ENCODE measurements at regions not wholly inside any gene's neighbourhood (a gene's known extent, or its start where the extent isn't known, plus 50 kb on each side); places are given as distances from the start of the nearest gene placed in this dataset.

DNA sequence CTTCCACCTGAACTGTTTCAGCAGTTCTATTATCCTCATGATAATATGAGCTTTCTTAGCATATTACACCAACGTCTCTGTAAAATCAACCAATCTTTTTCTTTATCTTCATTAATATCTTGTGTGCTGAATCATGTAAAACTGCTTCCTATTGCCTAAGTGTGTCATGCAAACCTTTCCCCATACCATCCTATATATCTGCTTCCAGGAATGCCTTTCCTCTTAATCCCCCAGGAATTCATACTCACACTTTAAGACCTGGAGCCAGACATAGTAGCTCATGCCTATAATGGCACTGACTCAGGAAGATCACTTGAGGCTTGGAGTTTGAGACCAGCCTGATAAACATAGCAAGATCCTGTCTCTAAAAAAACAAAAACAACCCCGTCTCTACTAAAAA, 183.9 kb downstream of the NRIP1 start:
- FAIRE-seq = no peak

DNA sequence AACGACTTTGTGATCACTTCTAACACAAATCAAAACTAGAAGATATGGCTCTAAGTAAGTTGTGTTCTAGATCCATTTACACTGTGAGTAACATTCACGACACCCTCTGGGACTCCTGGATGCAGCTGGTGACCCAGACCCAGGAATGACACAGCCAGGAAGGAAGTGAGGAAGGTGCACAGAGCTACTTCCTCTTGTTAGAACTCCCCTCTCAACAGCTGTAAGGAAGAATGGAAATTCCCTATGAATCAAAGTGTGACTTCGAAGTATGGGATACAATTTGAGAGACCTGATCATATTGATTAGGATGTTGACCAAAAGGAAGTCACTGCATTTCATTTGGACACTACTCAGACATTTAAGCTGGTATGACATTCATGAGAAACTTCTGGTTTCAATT, 185.3 kb downstream of the NRIP1 start:
- no peak for TF ChIP-seq POLR2A (IDR thresholded peaks at IDR 0.05; ENCODE audit: low read depth, low read length)
- TF ChIP-seq POLR2AphosphoS5 (IDR thresholded peaks at IDR 0.05; ENCODE audit: low read depth, low read length) = no peak
- TF ChIP-seq TAF1 (IDR thresholded peaks at IDR 0.05; ENCODE audit: borderline replicate concordance, low read depth, low read length) = no peak
- FAIRE-seq (peak; percentile 57), DNase-seq (ENCODE audit: insufficient read length) (no peak)

More for the DNA sequence above, 183.9 kb downstream of the NRIP1 start:
- no peak for TF ChIP-seq POLR2A (IDR thresholded peaks at IDR 0.05; ENCODE audit: low read depth, low read length)
- TF ChIP-seq POLR2AphosphoS5 (IDR thresholded peaks at IDR 0.05; ENCODE audit: low read depth, low read length) = no peak
- no peak for TF ChIP-seq TAF1 (IDR thresholded peaks at IDR 0.05; ENCODE audit: borderline replicate concordance, low read depth, low read length)
- DNase-seq (ENCODE audit: insufficient read length) = no peak

DNA sequence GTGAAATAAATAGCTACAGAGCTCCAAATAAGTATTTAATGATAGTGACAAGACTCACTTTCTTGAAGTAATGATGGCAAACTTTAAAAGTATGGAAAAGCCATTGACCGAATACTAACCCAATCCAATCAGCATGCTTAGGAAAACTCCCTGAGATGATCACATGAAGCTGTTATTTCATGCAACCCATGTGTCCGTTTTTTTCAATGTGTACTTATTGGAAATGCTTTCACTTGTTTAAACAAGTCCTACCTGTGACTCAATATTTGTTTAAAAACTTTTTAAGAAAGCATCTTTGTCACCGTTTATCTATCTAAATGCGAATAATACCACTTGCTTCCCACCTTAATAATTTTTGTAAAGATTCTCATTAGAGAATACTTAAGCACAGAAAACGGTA, 185.8 kb downstream of the NRIP1 start:
- FAIRE-seq = no peak

DNA sequence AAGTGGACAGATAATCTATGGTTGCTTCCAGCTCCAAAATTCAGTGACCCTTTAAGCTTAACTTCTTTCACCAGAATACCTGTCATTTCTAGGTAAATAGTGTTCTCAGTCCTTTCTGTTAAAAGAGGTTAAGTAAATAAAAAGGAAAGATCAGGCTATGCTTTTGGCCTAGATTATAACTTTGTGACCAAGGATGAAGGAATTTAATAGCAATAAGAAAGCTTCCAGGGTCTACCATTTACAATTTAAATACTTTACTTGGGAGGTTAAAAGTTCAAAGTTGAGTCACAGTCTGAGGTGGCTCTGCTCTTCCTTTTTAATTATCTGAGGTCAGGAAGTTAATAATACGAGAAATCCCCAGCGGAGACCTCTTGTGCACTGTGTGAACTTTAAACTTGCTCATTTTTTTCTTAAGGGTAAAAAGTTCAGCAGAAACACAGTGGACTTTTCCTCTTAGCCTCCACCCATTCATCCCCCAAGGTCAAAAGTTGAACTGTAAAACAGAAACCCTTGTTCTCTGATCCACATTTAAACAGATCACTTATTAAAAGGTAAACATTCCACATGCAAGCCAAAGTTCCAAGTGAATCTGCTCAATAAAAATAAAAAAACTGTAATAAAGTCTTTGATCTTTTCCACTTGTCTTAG, 187.1 kb downstream of the NRIP1 start:
- no peak for FAIRE-seq

More for the DNA sequence above, 185.8 kb downstream of the NRIP1 start:
- DNase-seq (ENCODE audit: insufficient read length) = no peak
- no peak for TF ChIP-seq POLR2A (IDR thresholded peaks at IDR 0.05; ENCODE audit: low read depth, low read length)
- no peak for TF ChIP-seq TAF1 (IDR thresholded peaks at IDR 0.05; ENCODE audit: borderline replicate concordance, low read depth, low read length)
- no peak for TF ChIP-seq POLR2AphosphoS5 (IDR thresholded peaks at IDR 0.05; ENCODE audit: low read depth, low read length)

DNA sequence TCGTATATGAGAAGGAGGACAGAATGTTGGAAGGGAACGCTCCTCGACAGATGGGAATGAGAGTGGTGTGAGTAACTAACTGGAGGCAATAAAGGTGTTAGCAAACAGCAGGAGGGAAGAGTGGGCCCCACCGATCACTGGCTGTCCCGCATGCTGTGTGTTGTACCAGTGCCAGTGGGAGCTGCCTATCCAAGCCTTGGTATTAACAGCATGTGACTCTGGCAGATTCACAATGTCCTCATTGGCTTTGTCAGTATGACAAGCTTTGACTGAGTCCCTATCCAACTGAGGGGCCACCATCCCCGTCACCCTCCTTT, 188.3 kb downstream of the NRIP1 start:
- no peak for TF ChIP-seq POLR2AphosphoS5 (IDR thresholded peaks at IDR 0.05; ENCODE audit: low read depth, low read length)
- TF ChIP-seq POLR2A (IDR thresholded peaks at IDR 0.05; ENCODE audit: low read depth, low read length) = no peak
- TF ChIP-seq TAF1 (IDR thresholded peaks at IDR 0.05; ENCODE audit: borderline replicate concordance, low read depth, low read length) = no peak
- FAIRE-seq (no peak), DNase-seq (ENCODE audit: insufficient read length) (no peak)

More for the DNA sequence above, 187.1 kb downstream of the NRIP1 start:
- no peak for DNase-seq (ENCODE audit: insufficient read length)
- TF ChIP-seq POLR2AphosphoS5 (IDR thresholded peaks at IDR 0.05; ENCODE audit: low read depth, low read length) (no peak), POLR2A (IDR thresholded peaks at IDR 0.05; ENCODE audit: low read depth, low read length) (no peak), TAF1 (IDR thresholded peaks at IDR 0.05; ENCODE audit: borderline replicate concordance, low read depth, low read length) (no peak)

DNA sequence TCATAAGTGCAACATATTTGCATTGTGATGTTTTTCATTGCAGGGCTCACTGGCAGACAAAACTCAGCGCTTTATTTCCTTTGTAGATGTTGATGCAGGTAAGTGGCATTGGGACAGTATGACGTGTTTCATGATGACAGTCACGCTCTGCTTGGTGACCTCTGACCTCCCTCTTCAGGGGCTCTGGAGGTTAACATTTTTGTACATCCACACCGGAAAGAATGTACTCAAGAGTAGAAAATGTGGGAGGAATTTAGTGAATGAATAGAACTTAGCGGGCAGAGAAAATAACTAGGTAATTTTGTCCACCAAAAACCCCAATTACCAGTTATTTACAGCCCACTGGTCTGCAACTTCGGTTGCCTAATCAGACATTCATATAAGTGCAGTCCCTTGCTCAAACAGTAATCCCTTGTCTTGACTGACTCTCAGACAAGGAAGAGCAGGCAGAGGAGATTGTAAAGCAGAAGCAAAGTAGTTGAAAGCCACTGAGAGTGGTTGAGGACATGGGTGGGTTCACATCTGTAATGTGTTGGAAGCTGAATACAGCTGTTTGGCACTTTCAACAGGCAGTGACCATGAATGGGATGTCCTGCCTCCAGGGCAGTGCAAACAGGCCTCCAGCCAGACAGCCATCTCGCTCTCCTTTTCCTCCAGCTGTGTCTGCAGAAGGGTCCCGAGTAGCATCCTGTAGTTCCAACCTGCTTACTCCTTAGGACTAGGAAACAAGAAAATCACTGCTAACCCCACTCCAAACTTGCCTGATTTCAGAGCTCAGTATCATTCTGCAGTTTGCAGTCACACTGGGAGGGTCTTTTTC, 188.9 kb downstream of the NRIP1 start:
- TF ChIP-seq POLR2A (IDR thresholded peaks at IDR 0.05; ENCODE audit: low read depth, low read length) = no peak
- TF ChIP-seq TAF1 (IDR thresholded peaks at IDR 0.05; ENCODE audit: borderline replicate concordance, low read depth, low read length) = no peak
- TF ChIP-seq POLR2AphosphoS5 (IDR thresholded peaks at IDR 0.05; ENCODE audit: low read depth, low read length) = no peak
- DNase-seq (ENCODE audit: insufficient read length) (no peak), FAIRE-seq (peak; percentile 56)

DNA sequence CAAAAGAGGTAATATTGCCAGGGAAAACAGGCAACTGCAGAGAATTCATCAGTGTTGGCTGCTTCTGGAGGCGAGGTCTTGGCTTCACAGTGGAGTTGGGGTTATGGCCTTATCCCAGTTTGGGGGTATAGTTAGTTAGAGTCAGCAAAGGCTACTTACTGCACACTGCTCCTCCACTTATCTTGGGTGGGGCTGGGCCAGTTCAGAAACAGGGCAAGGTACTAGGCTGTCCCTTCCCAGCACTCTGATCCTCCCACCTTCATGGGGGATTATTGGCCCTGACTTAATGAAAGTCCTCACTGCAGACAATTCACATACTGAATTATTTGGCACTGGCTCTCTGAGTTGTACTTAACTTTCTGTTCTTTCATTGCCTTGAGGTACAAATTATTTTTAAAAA, 189.6 kb downstream of the NRIP1 start:
- no peak for TF ChIP-seq POLR2AphosphoS5 (IDR thresholded peaks at IDR 0.05; ENCODE audit: low read depth, low read length)
- no peak for TF ChIP-seq TAF1 (IDR thresholded peaks at IDR 0.05; ENCODE audit: borderline replicate concordance, low read depth, low read length)
- TF ChIP-seq POLR2A (IDR thresholded peaks at IDR 0.05; ENCODE audit: low read depth, low read length) = no peak
- FAIRE-seq (no peak), DNase-seq (ENCODE audit: insufficient read length) (no peak)

DNA sequence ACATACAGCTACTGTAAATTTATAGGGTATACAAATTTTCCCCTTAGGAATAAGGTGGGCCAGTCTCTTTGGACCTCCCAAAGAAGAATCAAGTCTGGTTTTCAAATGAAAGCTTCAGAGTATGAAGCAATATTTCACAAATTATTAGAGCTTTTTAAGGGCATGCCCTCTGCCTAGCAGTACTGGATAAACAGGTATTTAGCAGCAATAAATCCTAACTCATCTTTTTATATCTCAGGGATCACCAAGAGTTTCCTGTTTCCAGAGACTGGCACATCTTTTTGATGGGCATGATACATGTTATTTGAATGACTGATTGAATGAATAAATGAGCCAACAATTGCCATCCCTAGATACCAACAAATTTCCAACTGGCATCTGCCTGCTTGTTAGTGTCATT, 190.4 kb downstream of the NRIP1 start:
- FAIRE-seq = no peak
- no peak for TF ChIP-seq POLR2A (IDR thresholded peaks at IDR 0.05; ENCODE audit: low read depth, low read length)
- TF ChIP-seq POLR2AphosphoS5 (IDR thresholded peaks at IDR 0.05; ENCODE audit: low read depth, low read length) = no peak
- TF ChIP-seq TAF1 (IDR thresholded peaks at IDR 0.05; ENCODE audit: borderline replicate concordance, low read depth, low read length) = no peak
- DNase-seq (ENCODE audit: insufficient read length) = no peak

DNA sequence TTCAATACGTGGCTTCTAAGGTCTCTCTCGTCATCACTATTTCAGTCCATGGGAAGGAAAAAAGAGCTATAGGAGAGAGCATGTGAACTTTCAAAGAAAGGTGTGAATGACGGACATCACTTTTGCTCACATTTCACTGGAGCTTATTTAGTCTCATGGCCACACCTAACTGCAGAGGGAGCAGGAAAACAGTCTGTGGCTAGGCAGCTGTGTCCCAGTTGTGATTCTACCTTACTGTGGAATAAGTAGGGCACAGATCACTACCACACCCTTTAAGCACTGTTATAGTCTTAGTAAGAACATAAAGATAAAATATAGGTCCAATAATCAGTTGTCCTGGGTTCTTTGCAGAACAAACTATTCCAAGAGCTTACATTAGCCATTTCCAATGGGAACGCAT, 192.9 kb downstream of the NRIP1 start:
- DNase-seq (ENCODE audit: insufficient read length) = no peak
- no peak for FAIRE-seq
- no peak for TF ChIP-seq POLR2A (IDR thresholded peaks at IDR 0.05; ENCODE audit: low read depth, low read length)
- no peak for TF ChIP-seq POLR2AphosphoS5 (IDR thresholded peaks at IDR 0.05; ENCODE audit: low read depth, low read length)
- TF ChIP-seq TAF1 (IDR thresholded peaks at IDR 0.05; ENCODE audit: borderline replicate concordance, low read depth, low read length) = no peak

DNA sequence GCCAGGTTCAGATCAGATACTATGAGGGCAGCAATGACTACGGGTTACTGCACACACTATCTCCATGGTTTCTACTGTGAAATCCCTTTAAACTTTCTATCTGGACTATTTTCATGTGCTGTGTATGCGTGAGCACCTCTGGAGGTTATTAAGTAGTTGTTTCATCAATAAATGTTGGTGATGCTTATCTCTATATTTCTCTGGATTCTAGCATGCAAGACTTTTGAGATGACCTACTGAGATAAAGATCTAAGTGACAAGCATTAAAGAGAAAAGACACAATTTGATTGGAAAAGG, 194.0 kb downstream of the NRIP1 start:
- DNase-seq (ENCODE audit: insufficient read length) = no peak
- TF ChIP-seq TAF1 (IDR thresholded peaks at IDR 0.05; ENCODE audit: borderline replicate concordance, low read depth, low read length) = no peak
- TF ChIP-seq POLR2A (IDR thresholded peaks at IDR 0.05; ENCODE audit: low read depth, low read length) = no peak
- TF ChIP-seq POLR2AphosphoS5 (IDR thresholded peaks at IDR 0.05; ENCODE audit: low read depth, low read length) = no peak
- no peak for FAIRE-seq

DNA sequence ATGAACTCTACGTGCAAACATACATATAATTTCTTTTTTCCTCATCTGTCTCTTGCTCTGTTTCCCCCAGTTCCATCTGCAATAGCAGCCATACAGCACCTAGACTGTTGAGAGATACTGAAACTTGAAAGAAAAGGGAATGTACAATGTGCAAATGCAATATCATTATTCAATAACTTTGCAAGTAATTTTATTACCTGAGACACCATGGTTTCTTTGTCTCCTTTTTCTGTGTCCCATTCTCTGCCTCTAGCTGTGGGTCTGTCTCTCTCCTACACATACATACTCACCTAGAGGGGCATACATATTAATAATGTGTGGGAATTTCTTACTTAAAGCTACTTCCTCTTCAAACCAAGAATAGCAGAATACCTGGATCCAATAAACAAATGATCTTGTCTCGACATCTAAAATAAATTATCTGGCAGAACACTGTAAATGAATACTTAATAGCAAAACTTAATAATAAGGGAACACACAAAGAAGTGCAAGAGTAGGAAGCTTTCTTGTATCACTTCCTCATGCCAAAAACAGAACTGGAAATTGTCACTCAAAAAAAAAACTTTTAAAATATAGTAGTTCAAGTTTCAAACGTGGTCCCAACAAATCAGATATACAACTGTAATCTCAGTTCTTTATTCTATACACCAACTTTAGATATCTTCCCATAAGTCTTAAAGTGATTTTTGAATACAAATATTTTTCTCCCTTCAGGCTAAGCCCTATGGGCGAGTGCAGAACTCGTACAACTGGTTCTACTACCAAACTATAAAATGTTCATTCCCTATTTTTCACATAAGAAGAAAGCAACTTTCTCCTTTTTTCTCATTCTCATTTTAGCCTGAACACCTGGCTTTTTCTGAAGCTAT, 194.6 kb downstream of the NRIP1 start:
- FAIRE-seq (no peak), DNase-seq (ENCODE audit: insufficient read length) (no peak)
- TF ChIP-seq POLR2A (IDR thresholded peaks at IDR 0.05; ENCODE audit: low read depth, low read length) = no peak
- TF ChIP-seq TAF1 (IDR thresholded peaks at IDR 0.05; ENCODE audit: borderline replicate concordance, low read depth, low read length) = no peak
- no peak for TF ChIP-seq POLR2AphosphoS5 (IDR thresholded peaks at IDR 0.05; ENCODE audit: low read depth, low read length)
